Adrenal gland (tissue), 9 donors: ENCODE measurements at regions not wholly inside any gene's neighbourhood (a gene's known extent, or its start where the extent isn't known, plus 50 kb on each side); places are given as distances from the start of the nearest gene placed in this dataset.
"Not testable (repeated sequence)": the region's sequence is repeated elsewhere in the genome, so short reads cannot be mapped to it uniquely, and the experiment has no call there.

Source experiments
- DNase-seq, 7 donors: peaks; one replicate each; pipeline ENCODE4 v3.0.0-alpha.2; 2019 to 2020
- H3K27ac ChIP-seq, 5 donors: fragments of 200-600 bp; sonication (generic) in 4 of 5; 1 replicate in 3 of 5; 2 replicates in 2 of 5; pipeline versions ENCODE4 v1.5.1 to v1.8.0; 2016 to 2020; ENCODE audit warnings: mild to moderate bottlenecking in 1 of 5
- H3K27me3 ChIP-seq: fragments of 200-600 bp; 2 replicates; pipeline ENCODE4 v1.8.0; 2021
- H3K36me3 ChIP-seq, 2 donors: fragments of 200-600 bp; replicated peaks in 1 of 2; 1 replicate in 1 of 2; 2 replicates in 1 of 2; pipeline versions ENCODE4 v1.5.1 to v1.8.0; 2018 to 2022
- H3K4me1 ChIP-seq, 2 donors: fragments of 200-600 bp; replicated peaks in 1 of 2; 1 replicate in 1 of 2; 2 replicates in 1 of 2; pipeline versions ENCODE4 v1.5.1 to v1.8.0; 2018 to 2021
- H3K4me3 ChIP-seq, 4 donors: fragments of 200-600 bp; sonication (generic) in 3 of 4; one replicate each; pipeline ENCODE4 v1.5.1; 2016 to 2018
- H3K9me3 ChIP-seq, 3 donors: fragments of 200-600 bp; sonication (generic) in 1 of 3; replicated peaks in 1 of 3; 1 replicate in 2 of 3; 2 replicates in 1 of 3; pipeline versions ENCODE4 v1.5.1 to v1.8.0; 2016 to 2021
- POLR2A ChIP-seq, 2 donors: fragments of 450-650 bp; IDR thresholded peaks; one replicate each; pipeline ENCODE4 v1.6.1; 2017; ENCODE audit warnings: antibody characterized with exemption in 2 of 2, mild to moderate bottlenecking in 2 of 2, moderate library complexity in 1 of 2
- WGBS, 4 donors: extraction: QIAGEN DNeasy Blood & Tissue Kit in 2 of 4; methylation state at CpG; one replicate each; pipeline versions ENCODE4 v1.1.5 to v1.1.7; 2013 to 2017; 5-methylcytosine and 5-hydroxymethylcytosine counted together
- intact Hi-C, 2 donors: fragments of 100-400 bp; cut with DNase I; formaldehyde crosslinking; loops; one replicate each; pipeline versions ENCODE4 v1.14.1 to v1.15.0; 2022 to 2023
- TF ChIP-seq, protein P1 (sequence below), 6 experiments: fragments of 450-650 bp in 4 of 6; fragments of 200-600 bp in 2 of 6; sonication (generic) in 1 of 6; IDR thresholded peaks; 1 replicate in 5 of 6; 2 replicates in 1 of 6; pipeline versions ENCODE4 v1.5.1 to v1.8.0; 2016 to 2021; ENCODE audit warnings: antibody characterized with exemption in 6 of 6, mild to moderate bottlenecking in 2 of 6, moderate library complexity in 1 of 6
- donor health status: healthy with polysubstance abuse.
- donor health status: Bipolar disorder and iron deficiency.
- donor health status: DM: yes; HTN: yes; CAD: no.
- donor health status: DM: no; HTN: no; CAD: no.
- donor health status: DM: no; HTN: no; CAD: no.

GRCh38 chr2:14994721-14995120, 362.2 kb downstream of the LRATD1 start:
- no peak overlapping the region for H3K4me3 ChIP-seq
- WGBS, 4 donors, result 86 to 97% (median 92%) methylated on average over 4 of the region's 4 CpGs
- H3K4me1 ChIP-seq, result no peaks in the 10 kb centered on the region
- no peak for TF ChIP-seq POLR2A (IDR thresholded peaks at IDR 0.05)
- TF ChIP-seq, protein P1, sequence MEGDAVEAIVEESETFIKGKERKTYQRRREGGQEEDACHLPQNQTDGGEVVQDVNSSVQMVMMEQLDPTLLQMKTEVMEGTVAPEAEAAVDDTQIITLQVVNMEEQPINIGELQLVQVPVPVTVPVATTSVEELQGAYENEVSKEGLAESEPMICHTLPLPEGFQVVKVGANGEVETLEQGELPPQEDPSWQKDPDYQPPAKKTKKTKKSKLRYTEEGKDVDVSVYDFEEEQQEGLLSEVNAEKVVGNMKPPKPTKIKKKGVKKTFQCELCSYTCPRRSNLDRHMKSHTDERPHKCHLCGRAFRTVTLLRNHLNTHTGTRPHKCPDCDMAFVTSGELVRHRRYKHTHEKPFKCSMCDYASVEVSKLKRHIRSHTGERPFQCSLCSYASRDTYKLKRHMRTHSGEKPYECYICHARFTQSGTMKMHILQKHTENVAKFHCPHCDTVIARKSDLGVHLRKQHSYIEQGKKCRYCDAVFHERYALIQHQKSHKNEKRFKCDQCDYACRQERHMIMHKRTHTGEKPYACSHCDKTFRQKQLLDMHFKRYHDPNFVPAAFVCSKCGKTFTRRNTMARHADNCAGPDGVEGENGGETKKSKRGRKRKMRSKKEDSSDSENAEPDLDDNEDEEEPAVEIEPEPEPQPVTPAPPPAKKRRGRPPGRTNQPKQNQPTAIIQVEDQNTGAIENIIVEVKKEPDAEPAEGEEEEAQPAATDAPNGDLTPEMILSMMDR (IDR thresholded peaks at IDR 0.05), result no peak
- no peaks in the 10 kb centered on the region for H3K36me3 ChIP-seq
- no peaks in the 10 kb centered on the region for H3K27me3 ChIP-seq
- intact Hi-C loops, result no loop called here
- no peak overlapping the region for H3K27ac ChIP-seq
- no peaks in the 10 kb centered on the region for H3K9me3 ChIP-seq
- no peak for DNase-seq

- no peak for DNase-seq
- Histone ChIP-seq H3K27me3 (no peaks in the 10 kb centered on the region), H3K36me3 (no peaks in the 10 kb centered on the region), H3K9me3 (no peaks in the 10 kb centered on the region), H3K4me1 (no peaks in the 10 kb centered on the region), H3K4me3 (no peak overlapping the region), H3K27ac (no peak overlapping the region)
- TF ChIP-seq POLR2A (IDR thresholded peaks at IDR 0.05), result no peak
- TF ChIP-seq, protein P1 (IDR thresholded peaks at IDR 0.05), result no peak
- intact Hi-C loops, result no loop called here
- WGBS, 4 donors, result 43 to 54% (median 52%) methylated on average over 6 to 8 of the region's 8 CpGs
These were observed 364.0 kb downstream of the LRATD1 start for GRCh38 chr2:14996351-14997014.

DNA sequence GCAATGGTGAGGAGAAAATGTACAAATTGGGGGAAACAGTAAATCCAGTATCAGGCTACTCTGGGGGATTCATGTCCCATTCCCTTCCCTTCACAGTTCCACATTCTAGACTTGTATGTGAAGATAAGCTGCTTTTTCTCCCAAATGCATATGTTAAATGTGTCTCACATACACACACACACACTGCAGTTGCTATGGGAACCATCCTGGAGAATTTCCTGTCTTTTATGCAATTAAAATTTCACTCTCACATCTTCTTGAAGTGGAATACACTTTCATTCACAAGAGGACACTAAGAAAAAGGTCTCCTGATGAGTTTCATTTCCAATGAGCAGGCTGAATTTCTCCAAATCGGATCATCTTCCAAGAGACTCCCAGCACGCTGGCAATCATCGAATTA, 366.0 kb downstream of the LRATD1 start:
- TF ChIP-seq POLR2A (IDR thresholded peaks at IDR 0.05), result no peak
- TF ChIP-seq, protein P1 (IDR thresholded peaks at IDR 0.05), result no peak
- Histone ChIP-seq H3K27me3 (no peaks in the 10 kb centered on the region), H3K9me3 (no peaks in the 10 kb centered on the region), H3K4me1 (no peaks in the 10 kb centered on the region), H3K27ac (no peak overlapping the region), H3K36me3 (no peaks in the 10 kb centered on the region), H3K4me3 (no peak overlapping the region)
- DNase-seq, result no peak
- 81 to 95% (median 86%) methylated on average over 3 of the region's 3 CpGs for whole genome bisulfite sequencing, 4 donors
- intact Hi-C loops, result no loop called here

DNA sequence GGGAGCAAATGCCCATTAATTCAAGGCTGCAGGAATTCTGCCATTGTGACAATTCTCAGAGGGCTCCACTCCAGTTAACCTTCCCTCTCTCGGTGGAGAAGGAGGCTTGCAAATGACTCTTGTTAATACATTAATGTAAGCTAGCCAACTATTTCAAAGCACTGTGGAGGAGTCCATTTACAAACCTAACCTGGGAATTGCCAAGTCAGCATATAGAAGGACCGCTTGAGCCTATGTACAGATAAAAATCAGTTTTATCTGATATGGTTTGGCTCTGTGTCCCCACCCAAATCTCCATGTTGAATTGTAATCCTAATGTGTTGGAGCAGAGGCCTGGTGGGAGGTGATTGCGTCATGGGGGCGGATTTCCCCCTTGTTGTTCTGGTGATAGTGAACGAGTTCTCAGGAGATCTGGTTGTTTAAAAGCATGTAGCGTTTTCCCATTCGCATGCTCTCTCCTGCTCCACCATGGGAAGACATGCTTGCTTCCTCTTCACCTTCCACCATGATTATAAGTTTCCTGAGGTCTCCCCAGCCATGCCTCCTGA, 366.7 kb downstream of the LRATD1 start:
- H3K36me3 ChIP-seq, result no peaks in the 10 kb centered on the region
- intact Hi-C loops, result no loop called here
- TF ChIP-seq, protein P1 (IDR thresholded peaks at IDR 0.05), result no peak
- TF ChIP-seq POLR2A (IDR thresholded peaks at IDR 0.05), result no peak
- DNase-seq, result no peak
- H3K9me3 ChIP-seq, result no peaks in the 10 kb centered on the region
- H3K4me1 ChIP-seq, result no peaks in the 10 kb centered on the region
- 73 to 89% (median 87%) methylated on average over 7 of the region's 7 CpGs for WGBS, 4 donors
- no peak overlapping the region for H3K27ac ChIP-seq
- H3K4me3 ChIP-seq, result no peak overlapping the region
- no peaks in the 10 kb centered on the region for H3K27me3 ChIP-seq

GRCh38 chr2:15002519-15002918, 370.0 kb downstream of the LRATD1 start:
- H3K4me3 ChIP-seq, H3K9me3 ChIP-seq, DNase-seq, H3K4me1 ChIP-seq, H3K27me3 ChIP-seq, H3K27ac ChIP-seq, H3K36me3 ChIP-seq, intact Hi-C loops: not testable (repeated sequence)
- 87 to 100% (median 94%) methylated on average over 1 to 26 of the region's 26 CpGs for WGBS, 4 donors
